T-helper 1 cell (primary cell): ENCODE measurements at regions not wholly inside any gene's neighbourhood (a gene's known extent, or its start where the extent isn't known, plus 50 kb on each side); places are given as distances from the start of the nearest gene placed in this dataset.
"Not testable (repeated sequence)": the region's sequence is repeated elsewhere in the genome, so short reads cannot be mapped to it uniquely, and the experiment has no call there.

Experiments used
- DNase-seq, 5 donors: peaks; one replicate each; pipeline ENCODE4 v3.0.0-alpha.2; 2012 to 2020

GRCh38 chr1:81245084-81245715 lies 555.5 kb upstream of the ADGRL2 start:
- not testable (repeated sequence) for DNase-seq

GRCh38 chr1:81244612-81245011 lies 556.1 kb upstream of the ADGRL2 start:
- not testable (repeated sequence) for DNase-seq

DNA sequence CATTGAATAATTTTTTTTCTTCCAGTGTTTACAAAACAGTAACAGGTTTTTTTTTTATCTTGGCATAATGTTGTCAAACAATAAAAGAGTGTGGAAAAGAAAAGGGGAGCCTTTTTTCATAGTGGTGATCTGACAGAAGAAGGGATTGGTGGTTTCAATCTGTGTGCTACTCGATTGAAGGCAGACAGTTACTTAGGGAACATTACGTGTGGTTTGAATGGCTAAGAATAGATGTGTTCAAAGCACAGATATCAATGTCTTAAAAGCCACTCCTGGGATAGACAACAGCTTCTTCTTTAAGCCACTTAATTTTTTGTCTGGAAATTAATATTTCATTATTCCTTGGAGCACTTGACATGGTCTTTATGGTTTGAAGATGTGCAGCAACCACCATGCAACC lies 558.6 kb upstream of the ADGRL2 start:
- no peak for DNase-seq

- no peak for DNase-seq
Observed at GRCh38 chr1:81238129-81238528, 562.6 kb upstream of the ADGRL2 start.

DNA sequence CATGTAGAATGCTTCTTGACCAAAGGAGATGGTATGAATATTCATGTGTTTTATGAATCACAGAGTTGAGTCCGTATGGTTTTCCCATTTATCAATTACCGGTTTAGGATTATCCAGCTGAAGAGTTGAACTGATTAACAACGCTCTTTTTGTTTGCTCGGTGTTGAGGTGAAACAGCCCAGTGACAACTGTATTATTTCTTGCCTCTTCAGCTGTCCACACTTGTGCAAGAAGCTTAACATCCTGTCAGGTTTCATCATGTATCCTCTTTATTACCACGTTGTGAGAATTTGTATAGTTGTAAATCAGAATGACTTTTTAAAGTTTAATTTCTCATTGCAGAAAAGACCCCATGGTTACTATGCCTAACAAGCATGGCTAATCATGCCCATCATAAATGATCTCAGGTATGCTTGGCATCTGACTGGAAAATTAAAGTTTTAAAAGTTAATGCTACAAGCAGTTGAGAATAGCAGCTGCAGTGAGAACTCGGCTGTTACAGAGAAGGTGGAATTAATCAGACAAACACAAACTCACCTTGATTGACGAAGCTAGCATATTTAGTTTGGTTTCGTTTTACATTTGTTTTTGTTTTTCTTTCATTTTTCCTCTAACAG lies 563.2 kb upstream of the ADGRL2 start:
- no peak for DNase-seq

DNA sequence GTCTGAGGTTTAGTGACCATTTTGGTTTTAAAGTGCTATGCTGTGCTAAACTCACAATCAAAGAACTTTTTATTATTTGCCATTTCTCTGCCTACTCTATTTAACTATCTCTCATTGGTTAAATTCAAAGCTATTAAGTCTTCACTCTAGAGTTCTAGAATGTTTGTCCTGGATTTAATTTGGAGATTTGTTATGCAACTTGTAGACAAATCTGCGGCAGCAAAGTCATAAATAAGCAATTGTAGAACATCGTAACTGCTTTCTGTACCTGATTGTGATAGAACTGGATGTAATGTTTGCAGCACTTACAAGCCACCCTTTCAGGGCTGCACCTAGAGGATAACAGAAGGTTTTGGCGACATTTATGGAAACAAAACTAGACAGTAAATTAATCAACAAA lies 566.5 kb upstream of the ADGRL2 start:
- no peak for DNase-seq

GRCh38 chr1:81233591-81233990 lies 567.1 kb upstream of the ADGRL2 start:
- no peak for DNase-seq

- no peak for DNase-seq
Observed at GRCh38 chr1:81232420-81232819, 568.3 kb upstream of the ADGRL2 start.

DNA sequence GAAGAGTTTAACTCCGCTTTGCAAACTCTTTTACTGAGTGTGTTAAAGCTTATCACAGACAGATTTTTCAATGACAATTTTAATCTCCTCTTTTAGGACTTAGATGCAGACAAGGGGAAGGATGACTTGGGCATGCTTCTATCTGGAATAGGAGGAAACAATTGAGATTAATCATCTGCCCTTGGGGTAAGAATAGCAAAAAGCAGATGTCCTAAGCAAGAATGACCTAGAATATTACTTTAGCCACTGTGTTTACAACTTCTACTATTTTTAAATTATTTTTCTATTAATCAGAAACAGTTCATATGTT lies 569.0 kb upstream of the ADGRL2 start:
- DNase-seq, result no peak

DNA sequence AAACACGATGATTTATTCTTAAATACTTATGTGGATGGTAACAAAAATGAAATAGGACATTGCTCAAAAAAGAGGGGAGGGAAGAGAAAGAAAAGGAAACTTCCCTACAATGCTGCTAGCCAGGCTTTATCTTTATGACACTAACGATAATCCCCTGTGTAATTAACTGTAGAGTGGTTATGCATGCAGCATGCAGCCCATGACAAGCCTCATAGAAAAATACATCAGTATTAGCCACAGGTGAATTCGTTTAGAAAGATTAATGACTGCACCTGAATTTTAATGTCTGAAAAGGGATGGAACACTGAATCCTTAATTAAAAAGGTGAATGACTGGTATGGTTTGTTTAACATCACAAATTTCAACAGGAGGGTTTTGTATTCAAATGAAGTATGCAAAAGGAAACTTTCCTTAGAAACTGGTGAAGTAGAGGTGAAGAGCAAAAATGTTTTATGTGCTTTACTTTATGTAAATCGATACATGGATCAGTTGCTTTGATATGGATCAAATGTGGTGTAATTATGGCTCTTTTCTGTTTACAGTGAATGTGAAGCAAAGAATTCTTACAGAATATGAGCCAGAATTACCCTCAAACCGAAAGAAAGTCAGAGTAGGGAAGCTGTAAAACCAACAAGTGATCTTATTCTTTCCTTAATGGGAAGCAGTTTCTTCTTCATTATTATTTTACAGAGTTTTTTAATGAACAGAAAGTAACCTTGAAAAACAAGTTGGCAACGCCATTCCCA lies 569.6 kb upstream of the ADGRL2 start:
- no peak for DNase-seq

- DNase-seq, result no peak
Observed at GRCh38 chr1:81228926-81229325, 571.8 kb upstream of the ADGRL2 start.

- no peak for DNase-seq
Observed at GRCh38 chr1:81226603-81226928, 574.2 kb upstream of the ADGRL2 start.

DNA sequence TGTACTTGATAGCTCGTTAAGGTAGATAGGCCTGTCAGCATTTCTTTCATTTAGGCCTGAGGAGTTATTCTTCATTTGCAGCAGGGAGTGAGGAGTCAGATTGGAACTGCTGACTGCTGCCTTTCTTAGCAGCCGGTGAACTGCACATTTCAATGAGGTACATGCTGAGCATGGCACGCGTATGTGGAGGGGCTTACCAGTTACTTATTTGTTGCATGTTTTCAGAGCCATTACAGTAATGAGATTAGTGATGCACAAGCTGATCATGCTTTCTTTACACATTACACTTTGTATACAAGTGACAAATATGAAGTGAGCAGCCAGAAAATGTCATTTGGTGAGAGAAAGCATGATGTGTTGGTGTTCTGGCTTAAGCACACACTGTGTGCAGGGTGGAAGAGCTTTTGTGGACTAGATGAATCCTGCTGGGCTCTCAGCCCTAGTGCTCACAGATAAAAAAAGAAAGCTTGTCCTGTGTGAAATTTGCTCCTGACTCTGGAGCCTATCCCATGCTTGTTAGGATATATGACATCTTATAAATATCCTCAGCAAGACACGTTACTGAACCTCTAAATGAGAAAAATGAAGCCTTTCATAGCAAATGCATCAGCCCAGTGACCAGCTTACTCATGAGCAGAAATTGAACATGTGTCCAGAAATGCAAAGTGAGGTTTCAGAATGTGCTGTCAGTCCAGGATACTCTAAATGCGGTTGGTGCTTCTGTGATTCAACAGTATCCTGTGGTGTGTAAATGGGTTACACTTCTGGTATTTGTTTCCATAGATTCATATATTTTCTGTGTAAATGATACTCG lies 574.7 kb upstream of the ADGRL2 start:
- no peak for DNase-seq

GRCh38 chr1:81224222-81224621 lies 576.5 kb upstream of the ADGRL2 start:
- no peak for DNase-seq

DNA sequence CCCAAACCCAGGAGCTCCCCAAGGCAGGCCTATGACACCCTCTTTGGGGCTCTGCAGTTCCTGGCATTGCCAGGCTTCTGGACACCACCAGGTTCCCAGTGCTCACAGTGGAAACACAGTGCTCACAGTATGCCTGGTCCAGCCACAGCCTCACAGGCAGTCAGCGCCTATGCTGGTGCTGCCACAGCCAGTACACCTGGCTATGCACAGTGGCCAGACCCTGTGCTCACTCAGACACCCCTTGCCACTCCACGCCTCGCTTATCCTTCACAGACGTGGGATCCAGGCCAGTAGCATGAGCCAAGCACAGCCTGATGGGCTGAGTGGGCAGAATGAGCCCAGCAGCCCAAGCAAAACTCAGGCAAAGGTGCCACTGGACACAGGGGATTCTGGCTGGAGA lies 579.2 kb upstream of the ADGRL2 start:
- no peak for DNase-seq

DNA sequence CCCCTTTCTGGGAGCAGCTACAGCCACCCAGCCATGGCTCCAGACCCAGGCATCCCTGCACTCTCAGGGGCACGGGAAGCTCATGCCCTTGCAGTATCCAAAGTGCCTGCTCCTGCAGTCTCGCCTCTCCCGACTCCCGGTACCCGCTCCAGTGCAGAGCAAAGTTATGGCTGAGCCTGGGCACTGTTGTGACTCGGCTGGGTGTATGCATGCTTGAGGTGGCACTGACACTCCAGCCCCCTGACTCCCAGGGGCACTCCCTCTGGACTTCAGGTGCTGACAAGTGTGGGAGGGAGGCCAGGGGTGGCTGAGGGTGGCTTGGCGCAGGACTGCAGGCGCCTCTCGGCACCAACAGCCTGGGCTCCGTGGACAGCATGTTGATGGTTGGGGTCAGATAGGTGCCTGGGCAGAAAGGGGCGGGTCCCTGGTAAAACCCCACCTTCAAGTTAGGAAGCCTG lies 580.1 kb upstream of the ADGRL2 start:
- no peak for DNase-seq

DNA sequence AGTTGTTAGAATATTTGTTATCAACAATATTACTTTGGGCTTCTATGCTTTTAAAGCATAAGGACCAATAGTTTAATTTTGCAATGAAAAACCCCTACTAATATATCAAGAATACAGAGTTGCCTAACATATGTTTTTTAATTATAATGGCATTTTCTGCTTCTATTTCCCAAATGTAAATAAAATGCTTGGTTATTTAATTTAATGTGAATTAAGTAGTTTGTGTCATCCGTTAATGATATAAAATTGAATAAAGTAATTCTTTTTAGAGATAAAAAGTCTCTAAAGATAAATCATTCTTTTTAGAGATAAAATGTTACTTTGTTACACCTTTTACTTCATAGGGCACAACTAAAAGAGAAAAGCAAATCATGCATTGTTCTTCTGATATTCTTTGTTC lies 583.7 kb upstream of the ADGRL2 start:
- DNase-seq, result no peak

DNA sequence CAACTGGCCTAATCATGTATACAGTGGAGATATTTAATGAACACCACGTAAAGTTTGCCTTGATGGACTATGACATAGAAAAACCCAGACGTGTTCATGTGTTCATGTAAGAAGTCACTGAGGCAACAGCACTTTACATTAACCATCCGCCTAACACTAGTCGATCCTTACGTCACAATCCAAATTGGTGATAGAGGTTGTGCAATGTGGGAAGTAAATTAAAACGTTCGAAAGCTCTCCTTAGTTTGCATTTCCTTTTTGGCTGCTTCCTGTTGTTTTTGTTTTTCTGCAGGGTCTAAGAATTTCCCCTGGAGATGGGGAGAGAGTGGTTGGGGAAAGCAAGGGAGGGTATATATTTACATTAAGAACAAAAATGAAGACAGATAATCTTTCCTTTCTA lies 587.5 kb upstream of the ADGRL2 start:
- DNase-seq, result no peak

DNA sequence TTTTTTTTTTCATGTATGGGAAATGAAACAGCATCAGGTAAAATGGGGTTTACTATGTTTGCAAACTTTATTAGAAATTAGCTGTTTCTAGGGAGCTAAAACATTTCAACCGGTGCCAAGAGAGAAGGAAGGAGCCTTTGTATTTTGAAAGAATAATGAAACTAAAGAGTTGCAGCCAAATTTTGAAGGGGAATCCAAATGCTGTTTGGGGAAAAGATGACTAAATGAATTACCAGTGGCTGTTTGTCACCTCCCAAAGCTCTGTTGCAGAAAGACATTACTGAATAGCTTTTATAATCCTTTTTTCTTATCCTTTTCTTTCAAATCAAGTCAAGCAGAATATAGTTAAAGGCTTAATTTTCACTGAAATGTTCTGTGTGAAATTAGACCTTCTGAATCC lies 591.3 kb upstream of the ADGRL2 start:
- no peak for DNase-seq

DNA sequence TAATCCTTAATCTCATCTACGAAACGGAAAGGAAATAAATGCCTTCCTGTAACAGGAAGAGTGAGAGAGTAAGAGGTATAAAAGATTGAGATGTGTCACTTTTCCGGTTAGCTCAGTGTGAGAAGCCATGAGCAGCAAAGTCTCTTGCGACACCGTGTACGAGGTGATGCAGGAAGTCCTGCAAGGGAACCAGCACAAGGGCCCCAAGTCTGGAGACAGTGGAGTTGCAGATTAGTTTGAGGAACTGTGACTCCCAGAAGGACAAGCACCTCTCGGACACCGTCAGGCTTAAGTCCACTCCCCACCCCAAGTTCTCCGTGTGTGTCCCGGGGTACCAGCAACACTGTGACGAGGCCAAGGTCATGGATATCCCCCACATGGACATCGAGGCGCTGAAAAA lies 592.3 kb upstream of the ADGRL2 start:
- no peak for DNase-seq

DNA sequence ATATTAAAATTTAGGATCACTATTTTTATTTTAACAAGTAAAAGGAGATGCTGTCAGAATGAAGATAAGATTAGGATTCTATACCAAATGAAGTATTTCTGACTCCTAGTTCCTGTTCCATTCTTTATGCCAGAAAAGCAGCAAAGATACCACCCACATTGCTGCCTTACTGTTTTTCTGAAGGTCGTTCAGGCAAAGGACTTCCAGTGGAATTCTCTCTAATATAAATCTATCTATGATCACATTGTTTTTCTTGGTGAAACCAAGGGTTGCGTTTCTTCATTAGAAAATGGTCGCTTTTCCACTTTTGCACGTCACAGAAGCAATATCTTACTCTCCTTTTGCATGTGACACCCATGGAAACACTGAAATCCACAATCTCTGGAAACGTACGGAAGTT lies 594.8 kb upstream of the ADGRL2 start:
- DNase-seq, result no peak

GRCh38 chr1:81201779-81202178 lies 599.0 kb upstream of the ADGRL2 start:
- no peak for DNase-seq

DNA sequence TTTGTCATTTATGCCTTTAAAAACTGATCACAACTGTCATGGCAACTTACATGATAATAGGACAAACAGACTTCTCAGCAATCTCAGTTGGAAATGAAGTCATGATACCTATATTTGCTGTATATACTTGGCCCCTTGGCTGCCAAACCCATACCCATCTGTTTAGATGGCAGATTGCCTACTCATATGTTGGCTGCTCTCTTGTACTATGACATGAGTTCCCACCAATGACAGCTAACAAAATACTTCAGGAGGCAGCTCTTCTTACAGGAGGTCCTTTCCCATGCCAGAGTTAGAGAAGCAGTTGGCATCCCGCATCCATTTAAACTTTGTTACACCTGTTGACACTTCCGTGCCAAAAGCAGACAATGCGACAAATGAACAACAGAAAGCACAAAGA lies 603.1 kb upstream of the ADGRL2 start:
- DNase-seq, result no peak
